ENCODE measurements at regions not wholly inside any gene's neighbourhood (a gene's known extent, or its start where the extent isn't known, plus 50 kb on each side); places are given as distances from the start of the nearest gene placed in this dataset.

DNA sequence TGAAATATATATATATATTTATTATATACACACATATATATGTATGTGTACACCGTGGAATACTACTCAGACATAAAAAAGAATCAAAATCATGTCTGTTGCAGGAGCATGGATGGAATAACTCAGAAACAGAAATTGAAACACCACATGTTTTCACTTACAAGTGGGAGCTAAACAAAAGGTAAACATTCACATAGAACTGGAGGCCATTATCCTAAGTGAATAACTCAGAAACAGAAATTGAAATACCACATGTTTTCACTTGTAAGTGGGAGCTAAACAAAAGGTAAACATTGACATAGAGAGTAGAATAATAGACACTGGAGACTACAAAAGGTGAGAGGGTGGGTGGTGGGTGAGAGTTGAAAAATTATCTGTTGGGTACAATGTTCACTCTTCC is 171.5 kb upstream of the GOLIM4 start:
- no peak for DNase-seq (ENCODE audit: low read depth)
- TF ChIP-seq CTCF (IDR thresholded peaks at IDR 0.05; ENCODE audit: control insufficient read depth, insufficient read depth, low read depth, low read length, missing control alignments): no peak
- no peak overlapping the region for H3K4me3 ChIP-seq (ENCODE audit: control insufficient read depth, low read depth, low read length)

DNA sequence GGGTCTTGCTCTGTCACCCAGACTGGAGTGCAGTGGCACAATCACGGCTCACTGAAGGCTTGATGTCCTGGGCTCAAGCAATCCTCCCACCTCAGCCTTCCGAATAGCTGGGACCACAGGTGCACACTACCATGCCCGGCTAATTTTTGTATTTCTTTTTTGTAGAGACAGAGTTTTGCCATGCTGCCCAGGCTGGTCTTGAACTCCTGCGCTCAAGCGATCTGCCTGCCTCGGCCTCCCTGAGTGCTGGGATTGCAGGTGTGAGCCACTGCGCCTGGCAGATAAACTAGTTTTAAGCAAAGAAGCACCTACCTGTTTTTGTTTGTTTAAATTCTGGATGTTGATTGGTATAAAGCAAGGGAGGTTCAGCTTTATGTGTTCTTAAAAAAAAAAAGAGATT is 170.6 kb upstream of the GOLIM4 start:
- H3K4me3 ChIP-seq (ENCODE audit: control insufficient read depth, low read depth, low read length): no peak overlapping the region
- no peak for DNase-seq (ENCODE audit: low read depth)
- TF ChIP-seq CTCF (IDR thresholded peaks at IDR 0.05; ENCODE audit: control insufficient read depth, insufficient read depth, low read depth, low read length, missing control alignments): no peak

GRCh38 chr3:168262887-168263286 is 167.2 kb upstream of the GOLIM4 start:
- DNase-seq (ENCODE audit: low read depth): no peak
- H3K4me3 ChIP-seq (ENCODE audit: control insufficient read depth, low read depth, low read length): no peak overlapping the region
- TF ChIP-seq CTCF (IDR thresholded peaks at IDR 0.05; ENCODE audit: control insufficient read depth, insufficient read depth, low read depth, low read length, missing control alignments): no peak

GRCh38 chr3:168260859-168261258 is 165.1 kb upstream of the GOLIM4 start:
- H3K4me3 ChIP-seq (ENCODE audit: control insufficient read depth, low read depth, low read length): no peak overlapping the region
- TF ChIP-seq CTCF (IDR thresholded peaks at IDR 0.05; ENCODE audit: control insufficient read depth, insufficient read depth, low read depth, low read length, missing control alignments): no peak
- no peak for DNase-seq (ENCODE audit: low read depth)

DNA sequence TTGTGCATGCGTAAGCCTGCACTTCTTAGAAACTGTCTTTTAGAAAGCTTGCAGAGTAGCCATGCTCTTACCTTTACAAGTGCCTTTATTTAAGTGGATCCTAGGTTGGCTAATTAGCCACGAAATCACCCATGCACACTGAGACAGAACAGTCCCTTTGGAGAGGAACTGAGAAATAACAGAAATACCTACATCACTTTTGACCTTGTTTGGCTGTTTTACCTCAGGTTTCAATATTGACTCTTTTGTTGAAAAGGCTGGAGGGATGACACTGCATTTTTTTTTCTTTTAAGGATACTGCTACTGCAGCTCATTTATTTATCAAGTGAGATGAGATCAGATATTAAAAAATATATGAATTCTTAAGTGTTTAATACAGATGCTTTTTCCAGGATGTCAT is 155.6 kb upstream of the GOLIM4 start:
- no peak for TF ChIP-seq CTCF (IDR thresholded peaks at IDR 0.05; ENCODE audit: control insufficient read depth, insufficient read depth, low read depth, low read length, missing control alignments)

GRCh38 chr3:168250415-168250861 is 154.7 kb upstream of the GOLIM4 start:
- DNase-seq (ENCODE audit: low read depth): no peak
- peak overlapping the region; percentile 53 for H3K4me3 ChIP-seq (ENCODE audit: control insufficient read depth, low read depth, low read length)
- TF ChIP-seq CTCF (IDR thresholded peaks at IDR 0.05; ENCODE audit: control insufficient read depth, insufficient read depth, low read depth, low read length, missing control alignments): no peak

More for the DNA sequence above, 155.6 kb upstream of the GOLIM4 start:
- DNase-seq (ENCODE audit: low read depth): no peak
- H3K4me3 ChIP-seq (ENCODE audit: control insufficient read depth, low read depth, low read length): no peak overlapping the region
